ENCODE measurements at regions not wholly inside any gene's neighbourhood (a gene's known extent, or its start where the extent isn't known, plus 50 kb on each side); places are given as distances from the start of the nearest gene placed in this dataset.
"Not testable (repeated sequence)": the region's sequence is repeated elsewhere in the genome, so short reads cannot be mapped to it uniquely, and the experiment has no call there.

GRCh38 chr16:60646631-60647030 lies 1389.6 kb downstream of the CDH8 start:
- DNase-seq: no peak

- DNase-seq: no peak
Observed at GRCh38 chr16:60645541-60645940, 1390.7 kb downstream of the CDH8 start.

GRCh38 chr16:60642956-60643355 lies 1393.3 kb downstream of the CDH8 start:
- no peak for DNase-seq

GRCh38 chr16:60641067-60641665 lies 1395.1 kb downstream of the CDH8 start:
- no peak for DNase-seq

- no peak for DNase-seq
Observed at GRCh38 chr16:60640038-60640437, 1396.2 kb downstream of the CDH8 start.

- DNase-seq: not testable (repeated sequence)
Observed at GRCh38 chr16:60636636-60637035, 1399.6 kb downstream of the CDH8 start.

- DNase-seq: no peak
Observed at GRCh38 chr16:60636117-60636516, 1400.1 kb downstream of the CDH8 start.

GRCh38 chr16:60635548-60635947 lies 1400.7 kb downstream of the CDH8 start:
- DNase-seq: no peak

GRCh38 chr16:60611844-60612243 lies 1424.4 kb downstream of the CDH8 start:
- DNase-seq: no peak

- no peak for DNase-seq
Observed at GRCh38 chr16:60608971-60609370, 1427.3 kb downstream of the CDH8 start.

- not testable (repeated sequence) for DNase-seq
Observed at GRCh38 chr16:60605652-60606051, 1430.6 kb downstream of the CDH8 start.

- DNase-seq: no peak
Observed at GRCh38 chr16:60605176-60605575, 1431.1 kb downstream of the CDH8 start.

GRCh38 chr16:60586493-60586892 lies 1449.7 kb downstream of the CDH8 start:
- no peak for DNase-seq

- DNase-seq: no peak
Observed at GRCh38 chr16:60582528-60582927, 1453.7 kb downstream of the CDH8 start.

- DNase-seq: no peak
Observed at GRCh38 chr16:60566901-60567300, 1469.3 kb downstream of the CDH8 start.

- no peak for DNase-seq
Observed at GRCh38 chr16:60564588-60564987, 1471.7 kb downstream of the CDH8 start.

GRCh38 chr16:60563166-60563565 lies 1473.1 kb downstream of the CDH8 start:
- DNase-seq: no peak

- no peak for DNase-seq
Observed at GRCh38 chr16:60558936-60559335, 1477.3 kb downstream of the CDH8 start.

- DNase-seq: no peak
Observed at GRCh38 chr16:60553090-60553757, 1483.0 kb downstream of the CDH8 start.

- DNase-seq: no peak
Observed at GRCh38 chr16:60541535-60541934, 1494.7 kb downstream of the CDH8 start.

GRCh38 chr16:60510941-60511340 lies 1525.3 kb downstream of the CDH8 start:
- no peak for DNase-seq

- no peak for DNase-seq
Observed at GRCh38 chr16:60510208-60510607, 1526.0 kb downstream of the CDH8 start.

GRCh38 chr16:60491273-60491672 lies 1545.0 kb downstream of the CDH8 start:
- DNase-seq: no peak

- DNase-seq: no peak
Observed at GRCh38 chr16:60485872-60486489, 1550.3 kb downstream of the CDH8 start.

GRCh38 chr16:60484901-60485300 lies 1551.3 kb downstream of the CDH8 start:
- no peak for DNase-seq

All from NCI-H1105 treated with DMSO at 0.1 percent for 48 hours (cell line).